OCI-LY1 (cell line): ENCODE measurements at regions not wholly inside any gene's neighbourhood (a gene's known extent, or its start where the extent isn't known, plus 50 kb on each side); places are given as distances from the start of the nearest gene placed in this dataset.

Experiments
- EZH2 ChIP-seq: fragments of 200-600 bp; sonication (generic), shearing (Covaris generic); IDR thresholded peaks from 2 replicates; pipeline ENCODE4 v1.8.0; 2017; ENCODE audit warnings: borderline replicate concordance, mixed run types, mild to moderate bottlenecking, antibody characterized with exemption, low read length, moderate library complexity, mixed read lengths
- TF ChIP-seq, protein P1 (sequence below): fragments of 200-600 bp; sonication (generic), shearing (Covaris generic); IDR thresholded peaks from 2 replicates; pipeline ENCODE4 v1.5.1; 2017; ENCODE audit warnings: mild to moderate bottlenecking, antibody characterized with exemption, low read length, moderate library complexity, mixed read lengths

GRCh38 chr5:89883967-89884366, 525.6 kb downstream of the CETN3 start:
- TF ChIP-seq, protein P1, sequence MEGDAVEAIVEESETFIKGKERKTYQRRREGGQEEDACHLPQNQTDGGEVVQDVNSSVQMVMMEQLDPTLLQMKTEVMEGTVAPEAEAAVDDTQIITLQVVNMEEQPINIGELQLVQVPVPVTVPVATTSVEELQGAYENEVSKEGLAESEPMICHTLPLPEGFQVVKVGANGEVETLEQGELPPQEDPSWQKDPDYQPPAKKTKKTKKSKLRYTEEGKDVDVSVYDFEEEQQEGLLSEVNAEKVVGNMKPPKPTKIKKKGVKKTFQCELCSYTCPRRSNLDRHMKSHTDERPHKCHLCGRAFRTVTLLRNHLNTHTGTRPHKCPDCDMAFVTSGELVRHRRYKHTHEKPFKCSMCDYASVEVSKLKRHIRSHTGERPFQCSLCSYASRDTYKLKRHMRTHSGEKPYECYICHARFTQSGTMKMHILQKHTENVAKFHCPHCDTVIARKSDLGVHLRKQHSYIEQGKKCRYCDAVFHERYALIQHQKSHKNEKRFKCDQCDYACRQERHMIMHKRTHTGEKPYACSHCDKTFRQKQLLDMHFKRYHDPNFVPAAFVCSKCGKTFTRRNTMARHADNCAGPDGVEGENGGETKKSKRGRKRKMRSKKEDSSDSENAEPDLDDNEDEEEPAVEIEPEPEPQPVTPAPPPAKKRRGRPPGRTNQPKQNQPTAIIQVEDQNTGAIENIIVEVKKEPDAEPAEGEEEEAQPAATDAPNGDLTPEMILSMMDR = no peak
- TF ChIP-seq EZH2 = no peak
